Natural killer cell (primary cell): ENCODE measurements at regions not wholly inside any gene's neighbourhood (a gene's known extent, or its start where the extent isn't known, plus 50 kb on each side); places are given as distances from the start of the nearest gene placed in this dataset.

Experiments used
- ATAC-seq, 3 donors: fragments of 150-1000 bp in 2 of 3; fragments of 200-7000 bp in 1 of 3; cut with Tn5 transposase; 1 replicate in 1 of 3; 2 replicates in 2 of 3; pipeline ENCODE4 v1.10.0; 2021; ENCODE audit warnings: mild to moderate bottlenecking in 2 of 3, moderate library complexity in 2 of 3
- DNase-seq, 2 donors: peaks; one replicate each; pipeline versions ENCODE4 v3.0.0 to v3.0.0-alpha.2; 2013 to 2021; ENCODE audit warnings: mixed read lengths in 1 of 2
- H3K27ac ChIP-seq: one replicate; pipeline ENCODE4 v1.5.1; 2013; ENCODE audit warnings: mild to moderate bottlenecking, low read length
- H3K27me3 ChIP-seq: one replicate; pipeline ENCODE4 v1.6.1; 2013; ENCODE audit warnings: low read length; ENCODE audit not compliant: control insufficient read depth, insufficient read depth
- H3K36me3 ChIP-seq: one replicate; pipeline ENCODE4 v1.6.1; 2013; ENCODE audit warnings: low read length; ENCODE audit not compliant: control insufficient read depth, insufficient read depth
- H3K4me1 ChIP-seq: one replicate; pipeline ENCODE4 v1.6.1; 2013; ENCODE audit warnings: low read length; ENCODE audit not compliant: control insufficient read depth, insufficient read depth
- H3K4me3 ChIP-seq: one replicate; pipeline ENCODE4 v1.5.1; 2013; ENCODE audit warnings: low read length
- H3K9me3 ChIP-seq: one replicate; pipeline ENCODE4 v1.6.1; 2013; ENCODE audit warnings: low read length; ENCODE audit not compliant: control insufficient read depth, insufficient read depth
- H3K27ac Mint-ChIP-seq, 2 donors: one replicate each; pipeline ENCODE4 v1.8.0; 2022; ENCODE audit warnings: mild to moderate bottlenecking in 2 of 2, mixed read lengths in 2 of 2, moderate library complexity in 1 of 2
- H3K27me3 Mint-ChIP-seq, 2 donors: one replicate each; pipeline ENCODE4 v1.8.0; 2022; ENCODE audit warnings: low read depth in 2 of 2, mixed read lengths in 2 of 2
- H3K36me3 Mint-ChIP-seq: one replicate; pipeline ENCODE4 v1.8.0; 2022; ENCODE audit warnings: mixed read lengths
- H3K4me1 Mint-ChIP-seq, 2 donors: one replicate each; pipeline ENCODE4 v1.8.0; 2022; ENCODE audit warnings: mixed read lengths in 2 of 2
- H3K4me3 Mint-ChIP-seq: one replicate; pipeline ENCODE4 v1.8.0; 2022; ENCODE audit warnings: mild to moderate bottlenecking, moderate library complexity, mixed read lengths
- H3K9me3 Mint-ChIP-seq, 2 donors: one replicate each; pipeline ENCODE4 v1.8.0; 2022; ENCODE audit warnings: mixed read lengths in 2 of 2
- CTCF ChIP-seq: fragments of 200-600 bp; IDR thresholded peaks from one replicate; pipeline ENCODE4 v1.8.0; 2022; ENCODE audit warnings: antibody characterized with exemption
- WGBS: methylation state at CpG from one replicate; pipeline ENCODE4 v1.1.7; 2013; ENCODE audit warnings: missing lambda C conversion rate; ENCODE audit not compliant: insufficient coverage; 5-methylcytosine and 5-hydroxymethylcytosine counted together
- intact Hi-C: fragments of 100-400 bp; cut with micrococcal nuclease; formaldehyde crosslinking; loops from one replicate; pipeline ENCODE4 v1.14.2; 2022

GRCh38 chr13:73894995-73895571 is 239.1 kb downstream of the KLF12 start:
- no peak for TF ChIP-seq CTCF
- DNase-seq = peak in 1 of 2 donors; percentile 30
- Mint-ChIP-seq H3K36me3 (no peaks in the 10 kb centered on the region), H3K27me3 (no peaks in the 10 kb centered on the region), H3K9me3 (no peaks in the 10 kb centered on the region), H3K27ac (peak overlapping the region in 1 of 2 donors; percentile 9), H3K4me1 (peaks cover 36 to 40% of the 10 kb centered on the region in 2 donors), H3K4me3 (no peak overlapping the region)
- Histone ChIP-seq H3K9me3 (no peaks in the 10 kb centered on the region), H3K4me1 (no peaks in the 10 kb centered on the region), H3K27ac (no peak overlapping the region), H3K27me3 (no peaks in the 10 kb centered on the region), H3K4me3 (no peak overlapping the region), H3K36me3 (no peaks in the 10 kb centered on the region)
- intact Hi-C loops = no loop called here
- WGBS = 50% methylated on average over 3 of the region's 4 CpGs
- ATAC-seq = no peak

GRCh38 chr13:73893833-73894232 is 240.4 kb downstream of the KLF12 start:
- Histone ChIP-seq H3K27ac (no peak overlapping the region), H3K27me3 (no peaks in the 10 kb centered on the region), H3K4me3 (no peak overlapping the region), H3K9me3 (no peaks in the 10 kb centered on the region), H3K4me1 (no peaks in the 10 kb centered on the region), H3K36me3 (no peaks in the 10 kb centered on the region)
- no peak for TF ChIP-seq CTCF
- intact Hi-C loops = no loop called here
- WGBS = 95% methylated on average over 5 of the region's 5 CpGs
- Mint-ChIP-seq H3K36me3 (no peaks in the 10 kb centered on the region), H3K4me1 (peaks cover 33 to 36% of the 10 kb centered on the region in 2 donors), H3K9me3 (no peaks in the 10 kb centered on the region), H3K4me3 (no peak overlapping the region), H3K27me3 (no peaks in the 10 kb centered on the region), H3K27ac (no peak overlapping the region)
- no peak for ATAC-seq
- DNase-seq = no peak

GRCh38 chr13:73891805-73892204 is 242.4 kb downstream of the KLF12 start:
- intact Hi-C loops = no loop called here
- Mint-ChIP-seq H3K9me3 (no peaks in the 10 kb centered on the region), H3K4me1 (peaks cover 15 to 16% of the 10 kb centered on the region in 2 donors), H3K27me3 (no peaks in the 10 kb centered on the region), H3K4me3 (no peak overlapping the region), H3K27ac (no peak overlapping the region), H3K36me3 (no peaks in the 10 kb centered on the region)
- no CpG with 5 or more reads among the region's 1 CpG for WGBS
- no peak overlapping the region for H3K27ac ChIP-seq
- H3K9me3 ChIP-seq = no peaks in the 10 kb centered on the region
- no peak overlapping the region for H3K4me3 ChIP-seq
- no peak for TF ChIP-seq CTCF
- H3K27me3 ChIP-seq = no peaks in the 10 kb centered on the region
- ATAC-seq (no peak), DNase-seq (no peak)
- H3K36me3 ChIP-seq = no peaks in the 10 kb centered on the region
- H3K4me1 ChIP-seq = no peaks in the 10 kb centered on the region

GRCh38 chr13:73883162-73883561 is 251.0 kb downstream of the KLF12 start:
- Mint-ChIP-seq H3K27ac (peak overlapping the region in 1 of 2 donors; percentile 39), H3K9me3 (no peaks in the 10 kb centered on the region), H3K4me3 (no peak overlapping the region), H3K36me3 (no peaks in the 10 kb centered on the region), H3K4me1 (peaks cover 49 to 56% of the 10 kb centered on the region in 2 donors), H3K27me3 (no peaks in the 10 kb centered on the region)
- peaks cover 2% of the 10 kb centered on the region for H3K4me1 ChIP-seq
- H3K27ac ChIP-seq = no peak overlapping the region
- no peak for TF ChIP-seq CTCF
- intact Hi-C loops = no loop called here
- WGBS = 96% methylated on average over 5 of the region's 5 CpGs
- no peak overlapping the region for H3K4me3 ChIP-seq
- DNase-seq (no peak), ATAC-seq (no peak)
- peaks cover 12% of the 10 kb centered on the region for H3K36me3 ChIP-seq
- no peaks in the 10 kb centered on the region for H3K9me3 ChIP-seq
- H3K27me3 ChIP-seq = no peaks in the 10 kb centered on the region
